ENCODE measurements at regions not wholly inside any gene's neighbourhood (a gene's known extent, or its start where the extent isn't known, plus 50 kb on each side); places are given as distances from the start of the nearest gene placed in this dataset.

DNA sequence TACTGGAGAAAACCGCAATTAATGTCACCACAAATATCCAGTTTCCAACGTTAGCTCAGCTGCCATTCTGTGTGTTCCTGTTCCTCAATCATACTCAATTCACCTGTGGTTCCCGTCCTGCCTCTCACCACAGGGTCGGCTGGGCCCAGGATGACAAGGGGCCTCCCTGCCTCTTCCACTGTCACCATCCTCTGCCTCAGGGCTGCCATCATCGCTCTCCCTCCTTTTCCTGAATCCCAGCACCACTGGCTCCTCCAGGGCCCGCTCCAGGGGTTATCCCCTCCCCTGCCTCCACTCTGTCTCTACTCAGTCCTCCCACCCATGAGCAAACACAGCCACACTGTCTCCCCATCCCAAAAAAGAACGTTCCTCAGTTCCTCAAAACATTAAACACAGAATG is 170.9 kb upstream of the NSMCE3 start:
- ChIA-PET CTCF (no interaction called here), POLR2A (no interaction called here)
- no peak for TF ChIP-seq HOXA7 (CRISPR knock-in tag; IDR thresholded peaks at IDR 0.05; ENCODE audit: borderline replicate concordance)
- TF ChIP-seq ZBTB7A (tag by site-specific recombination; IDR thresholded peaks at IDR 0.05; ENCODE audit: low read depth), result no peak
- TF ChIP-seq EGR2 (tag by site-specific recombination; IDR thresholded peaks at IDR 0.05; ENCODE audit: low read depth), result no peak
- TF ChIP-seq ZNF529 (tag by site-specific recombination; IDR thresholded peaks at IDR 0.05; ENCODE audit: insufficient replicate concordance), result no peak
- TF ChIP-seq ZNF664 (tag by site-specific recombination; IDR thresholded peaks at IDR 0.05), result no peak
- TF ChIP-seq ZNF510 (tag by site-specific recombination; IDR thresholded peaks at IDR 0.05; ENCODE audit: insufficient replicate concordance), result no peak
- no peak for TF ChIP-seq ZNF416 (tag by site-specific recombination; IDR thresholded peaks at IDR 0.05)
- no peak for TF ChIP-seq ZBTB17 (tag by site-specific recombination; IDR thresholded peaks at IDR 0.05)
- no peak for TF ChIP-seq ZNF354C (tag by site-specific recombination; IDR thresholded peaks at IDR 0.05; ENCODE audit: borderline replicate concordance, low read depth)
- TF ChIP-seq ZNF16 (tag by site-specific recombination; IDR thresholded peaks at IDR 0.05; ENCODE audit: low read depth), result no peak
- no peak for TF ChIP-seq ZNF274 (IDR thresholded peaks at IDR 0.05; ENCODE audit: low read length)
- no peak for TF ChIP-seq ZNF274 (tag by site-specific recombination; IDR thresholded peaks at IDR 0.05; ENCODE audit: borderline replicate concordance)
- no peak for TF ChIP-seq ZNF473 (tag by site-specific recombination; IDR thresholded peaks at IDR 0.05)
- no peak for TF ChIP-seq ZNF76 (tag by site-specific recombination; IDR thresholded peaks at IDR 0.05; ENCODE audit: borderline replicate concordance, low read depth)
- no peak for TF ChIP-seq IKZF3 (tag by site-specific recombination; IDR thresholded peaks at IDR 0.05)
- TF ChIP-seq SCRT2 (tag by site-specific recombination; IDR thresholded peaks at IDR 0.05), result no peak
- TF ChIP-seq, protein P1, sequence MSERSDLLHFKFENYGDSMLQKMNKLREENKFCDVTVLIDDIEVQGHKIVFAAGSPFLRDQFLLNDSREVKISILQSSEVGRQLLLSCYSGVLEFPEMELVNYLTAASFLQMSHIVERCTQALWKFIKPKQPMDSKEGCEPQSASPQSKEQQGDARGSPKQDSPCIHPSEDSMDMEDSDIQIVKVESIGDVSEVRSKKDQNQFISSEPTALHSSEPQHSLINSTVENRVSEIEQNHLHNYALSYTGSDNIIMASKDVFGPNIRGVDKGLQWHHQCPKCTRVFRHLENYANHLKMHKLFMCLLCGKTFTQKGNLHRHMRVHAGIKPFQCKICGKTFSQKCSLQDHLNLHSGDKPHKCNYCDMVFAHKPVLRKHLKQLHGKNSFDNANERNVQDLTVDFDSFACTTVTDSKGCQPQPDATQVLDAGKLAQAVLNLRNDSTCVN (tag by site-specific recombination; optimal IDR thresholded peaks at IDR 0.05), result no peak
- TF ChIP-seq, protein P2, sequence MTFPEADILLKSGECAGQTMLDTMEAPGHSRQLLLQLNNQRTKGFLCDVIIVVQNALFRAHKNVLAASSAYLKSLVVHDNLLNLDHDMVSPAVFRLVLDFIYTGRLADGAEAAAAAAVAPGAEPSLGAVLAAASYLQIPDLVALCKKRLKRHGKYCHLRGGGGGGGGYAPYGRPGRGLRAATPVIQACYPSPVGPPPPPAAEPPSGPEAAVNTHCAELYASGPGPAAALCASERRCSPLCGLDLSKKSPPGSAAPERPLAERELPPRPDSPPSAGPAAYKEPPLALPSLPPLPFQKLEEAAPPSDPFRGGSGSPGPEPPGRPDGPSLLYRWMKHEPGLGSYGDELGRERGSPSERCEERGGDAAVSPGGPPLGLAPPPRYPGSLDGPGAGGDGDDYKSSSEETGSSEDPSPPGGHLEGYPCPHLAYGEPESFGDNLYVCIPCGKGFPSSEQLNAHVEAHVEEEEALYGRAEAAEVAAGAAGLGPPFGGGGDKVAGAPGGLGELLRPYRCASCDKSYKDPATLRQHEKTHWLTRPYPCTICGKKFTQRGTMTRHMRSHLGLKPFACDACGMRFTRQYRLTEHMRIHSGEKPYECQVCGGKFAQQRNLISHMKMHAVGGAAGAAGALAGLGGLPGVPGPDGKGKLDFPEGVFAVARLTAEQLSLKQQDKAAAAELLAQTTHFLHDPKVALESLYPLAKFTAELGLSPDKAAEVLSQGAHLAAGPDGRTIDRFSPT (tag by site-specific recombination; IDR thresholded peaks at IDR 0.05), result no peak
- TF ChIP-seq, protein P3, sequence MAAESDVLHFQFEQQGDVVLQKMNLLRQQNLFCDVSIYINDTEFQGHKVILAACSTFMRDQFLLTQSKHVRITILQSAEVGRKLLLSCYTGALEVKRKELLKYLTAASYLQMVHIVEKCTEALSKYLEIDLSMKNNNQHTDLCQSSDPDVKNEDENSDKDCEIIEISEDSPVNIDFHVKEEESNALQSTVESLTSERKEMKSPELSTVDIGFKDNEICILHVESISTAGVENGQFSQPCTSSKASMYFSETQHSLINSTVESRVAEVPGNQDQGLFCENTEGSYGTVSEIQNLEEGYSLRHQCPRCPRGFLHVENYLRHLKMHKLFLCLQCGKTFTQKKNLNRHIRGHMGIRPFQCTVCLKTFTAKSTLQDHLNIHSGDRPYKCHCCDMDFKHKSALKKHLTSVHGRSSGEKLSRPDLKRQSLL (tag by site-specific recombination; IDR thresholded peaks at IDR 0.05), result no peak
- TF ChIP-seq KLF16 (tag by site-specific recombination; IDR thresholded peaks at IDR 0.05), result no peak
- Histone ChIP-seq H3K36me3 (ENCODE audit: control insufficient read depth in 2 of 2, insufficient read depth in 1 of 2, low read length in 2 of 2) (no peaks in the 10 kb centered on the region), H3K4me1 (ENCODE audit: control insufficient read depth, insufficient read depth, low read length) (no peaks in the 10 kb centered on the region), H3K9me3 (ENCODE audit: control insufficient read depth, insufficient read depth, low read depth, low read length) (no peaks in the 10 kb centered on the region), H3K4me3 (ENCODE audit: low read depth, low read length) (no peak overlapping the region), H3K27ac (ENCODE audit: extremely low read depth, low read depth, low read length) (no peak overlapping the region)

DNA sequence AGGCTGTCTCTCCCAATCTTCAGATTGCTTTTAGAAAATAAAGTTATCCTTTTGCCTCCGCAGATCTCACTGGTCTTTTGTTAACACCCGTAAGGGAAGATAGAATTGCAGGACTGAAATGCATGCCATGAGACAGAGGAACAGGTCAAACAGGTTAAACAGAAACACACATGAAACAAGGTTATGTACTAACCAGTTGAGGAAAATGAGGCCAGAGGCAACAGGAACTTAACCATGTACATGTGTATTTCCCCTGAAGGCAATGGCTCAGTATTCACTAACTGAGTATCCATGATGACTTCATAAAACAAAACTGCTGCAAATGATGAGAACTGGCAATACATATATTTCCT is 169.1 kb upstream of the NSMCE3 start:
- H3K27ac ChIP-seq (ENCODE audit: extremely low read depth, low read depth, low read length), result no peak overlapping the region
- no peaks in the 10 kb centered on the region for H3K4me1 ChIP-seq (ENCODE audit: control insufficient read depth, insufficient read depth, low read length)
- ChIA-PET CTCF (no interaction called here), POLR2A (no interaction called here)
- no peaks in the 10 kb centered on the region for H3K36me3 ChIP-seq (ENCODE audit: control insufficient read depth in 2 of 2, insufficient read depth in 1 of 2, low read length in 2 of 2)
- no peak overlapping the region for H3K4me3 ChIP-seq (ENCODE audit: low read depth, low read length)
- no peaks in the 10 kb centered on the region for H3K9me3 ChIP-seq (ENCODE audit: control insufficient read depth, insufficient read depth, low read depth, low read length)
- TF ChIP-seq, protein P4, sequence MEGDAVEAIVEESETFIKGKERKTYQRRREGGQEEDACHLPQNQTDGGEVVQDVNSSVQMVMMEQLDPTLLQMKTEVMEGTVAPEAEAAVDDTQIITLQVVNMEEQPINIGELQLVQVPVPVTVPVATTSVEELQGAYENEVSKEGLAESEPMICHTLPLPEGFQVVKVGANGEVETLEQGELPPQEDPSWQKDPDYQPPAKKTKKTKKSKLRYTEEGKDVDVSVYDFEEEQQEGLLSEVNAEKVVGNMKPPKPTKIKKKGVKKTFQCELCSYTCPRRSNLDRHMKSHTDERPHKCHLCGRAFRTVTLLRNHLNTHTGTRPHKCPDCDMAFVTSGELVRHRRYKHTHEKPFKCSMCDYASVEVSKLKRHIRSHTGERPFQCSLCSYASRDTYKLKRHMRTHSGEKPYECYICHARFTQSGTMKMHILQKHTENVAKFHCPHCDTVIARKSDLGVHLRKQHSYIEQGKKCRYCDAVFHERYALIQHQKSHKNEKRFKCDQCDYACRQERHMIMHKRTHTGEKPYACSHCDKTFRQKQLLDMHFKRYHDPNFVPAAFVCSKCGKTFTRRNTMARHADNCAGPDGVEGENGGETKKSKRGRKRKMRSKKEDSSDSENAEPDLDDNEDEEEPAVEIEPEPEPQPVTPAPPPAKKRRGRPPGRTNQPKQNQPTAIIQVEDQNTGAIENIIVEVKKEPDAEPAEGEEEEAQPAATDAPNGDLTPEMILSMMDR (tag by site-specific recombination; IDR thresholded peaks at IDR 0.05), result no peak
- no peak for TF ChIP-seq ZNF623 (tag by site-specific recombination; IDR thresholded peaks at IDR 0.05)
- no peak for TF ChIP-seq ZNF629 (tag by site-specific recombination; IDR thresholded peaks at IDR 0.05)
- TF ChIP-seq ZNF138 (tag by site-specific recombination; IDR thresholded peaks at IDR 0.05; ENCODE audit: borderline replicate concordance), result no peak
- no peak for TF ChIP-seq ZNF239 (tag by site-specific recombination; IDR thresholded peaks at IDR 0.05)
- no peak for TF ChIP-seq ZBTB8A (tag by site-specific recombination; IDR thresholded peaks at IDR 0.05)
- TF ChIP-seq, protein P5, sequence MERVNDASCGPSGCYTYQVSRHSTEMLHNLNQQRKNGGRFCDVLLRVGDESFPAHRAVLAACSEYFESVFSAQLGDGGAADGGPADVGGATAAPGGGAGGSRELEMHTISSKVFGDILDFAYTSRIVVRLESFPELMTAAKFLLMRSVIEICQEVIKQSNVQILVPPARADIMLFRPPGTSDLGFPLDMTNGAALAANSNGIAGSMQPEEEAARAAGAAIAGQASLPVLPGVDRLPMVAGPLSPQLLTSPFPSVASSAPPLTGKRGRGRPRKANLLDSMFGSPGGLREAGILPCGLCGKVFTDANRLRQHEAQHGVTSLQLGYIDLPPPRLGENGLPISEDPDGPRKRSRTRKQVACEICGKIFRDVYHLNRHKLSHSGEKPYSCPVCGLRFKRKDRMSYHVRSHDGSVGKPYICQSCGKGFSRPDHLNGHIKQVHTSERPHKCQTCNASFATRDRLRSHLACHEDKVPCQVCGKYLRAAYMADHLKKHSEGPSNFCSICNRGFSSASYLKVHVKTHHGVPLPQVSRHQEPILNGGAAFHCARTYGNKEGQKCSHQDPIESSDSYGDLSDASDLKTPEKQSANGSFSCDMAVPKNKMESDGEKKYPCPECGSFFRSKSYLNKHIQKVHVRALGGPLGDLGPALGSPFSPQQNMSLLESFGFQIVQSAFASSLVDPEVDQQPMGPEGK (tag by site-specific recombination; IDR thresholded peaks at IDR 0.05), result no peak
- no peak for TF ChIP-seq KLF9 (tag by site-specific recombination; IDR thresholded peaks at IDR 0.05; ENCODE audit: low read depth)
- no peak for TF ChIP-seq ZNF433 (tag by site-specific recombination; IDR thresholded peaks at IDR 0.05; ENCODE audit: low read depth)
